ENCODE measurements at regions not wholly inside any gene's neighbourhood (a gene's known extent, or its start where the extent isn't known, plus 50 kb on each side); places are given as distances from the start of the nearest gene placed in this dataset.

- Histone ChIP-seq H3K27me3 (no peaks in the 10 kb centered on the region), H3K4me1 (no peaks in the 10 kb centered on the region), H3K4me3 (no peak overlapping the region), H3K9me3 (no peaks in the 10 kb centered on the region), H3K36me3 (no peaks in the 10 kb centered on the region), H3K27ac (no peak overlapping the region)
- TF ChIP-seq POLR2A (IDR thresholded peaks at IDR 0.05) = no peak
- TF ChIP-seq CTCF (IDR thresholded peaks at IDR 0.05) = peak; percentile 27 to 43 (median 32)
- ATAC-seq = peak; percentile 50 to 67 (median 58)
- intact Hi-C loops (cut with DNase I) = no loop called here
- DNase-seq = no peak
- 4% methylated on average over 1 of the region's 1 CpG for WGBS (ENCODE audit: insufficient coverage, low coverage, low lambda C conversion rate, missing lambda C conversion rate)
These were observed 377.1 kb upstream of the HS3ST1 start for GRCh38 chr4:11805842-11806241.

DNA sequence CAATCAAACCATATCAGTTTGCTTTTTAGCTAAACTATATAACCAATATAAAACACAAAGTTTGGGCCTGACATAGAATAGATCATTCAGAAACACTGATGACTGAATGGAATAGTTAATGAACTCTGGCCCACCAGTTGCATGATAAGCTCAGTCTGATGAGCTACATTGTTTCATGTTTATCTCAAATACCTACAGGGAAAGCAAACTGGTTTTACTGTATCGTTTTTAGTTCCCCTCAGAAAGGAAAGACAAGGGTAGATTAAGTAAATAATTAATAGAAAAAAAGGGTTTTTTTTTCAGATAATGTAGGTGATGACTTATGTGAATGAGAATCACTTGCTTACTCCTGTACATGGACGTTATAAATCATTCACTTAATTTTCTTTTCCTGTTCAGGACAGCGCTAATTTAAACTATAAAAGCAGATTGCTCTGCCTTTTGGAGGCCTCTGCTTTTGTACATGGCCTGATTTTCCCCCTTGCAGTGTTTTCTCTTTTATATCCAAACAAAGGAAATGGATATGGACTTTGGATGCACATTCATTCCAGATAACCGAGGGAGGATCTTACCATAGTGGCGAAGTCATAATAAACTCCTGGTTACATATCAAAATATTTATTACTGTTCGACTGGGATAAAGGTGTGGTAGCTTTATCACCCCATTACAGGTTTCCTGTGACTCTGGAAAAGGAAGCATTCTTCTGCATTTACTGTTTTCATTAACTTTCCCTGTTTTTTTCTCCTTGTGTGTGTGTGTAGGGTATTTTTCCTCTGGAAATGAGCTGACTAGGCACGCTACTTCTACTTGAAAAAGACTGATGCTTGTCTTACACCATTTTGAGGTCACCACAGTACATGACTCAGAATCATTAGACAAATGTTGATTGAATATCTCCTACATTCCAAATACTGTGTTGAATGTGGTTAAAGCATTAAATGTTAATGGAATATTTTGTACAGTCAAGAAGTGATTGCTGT lies 373.1 kb upstream of the HS3ST1 start:
- no peaks in the 10 kb centered on the region for H3K4me1 ChIP-seq
- H3K27ac ChIP-seq = no peak overlapping the region
- DNase-seq (no peak), ATAC-seq (no peak)
- H3K36me3 ChIP-seq = no peaks in the 10 kb centered on the region
- TF ChIP-seq POLR2A (IDR thresholded peaks at IDR 0.05) (no peak), CTCF (IDR thresholded peaks at IDR 0.05) (no peak)
- H3K27me3 ChIP-seq = no peaks in the 10 kb centered on the region
- H3K4me3 ChIP-seq = no peak overlapping the region
- intact Hi-C loops (cut with DNase I) = no loop called here
- H3K9me3 ChIP-seq = no peaks in the 10 kb centered on the region
- 19% methylated on average over 7 of the region's 7 CpGs for WGBS (ENCODE audit: insufficient coverage, low coverage, low lambda C conversion rate, missing lambda C conversion rate)

DNA sequence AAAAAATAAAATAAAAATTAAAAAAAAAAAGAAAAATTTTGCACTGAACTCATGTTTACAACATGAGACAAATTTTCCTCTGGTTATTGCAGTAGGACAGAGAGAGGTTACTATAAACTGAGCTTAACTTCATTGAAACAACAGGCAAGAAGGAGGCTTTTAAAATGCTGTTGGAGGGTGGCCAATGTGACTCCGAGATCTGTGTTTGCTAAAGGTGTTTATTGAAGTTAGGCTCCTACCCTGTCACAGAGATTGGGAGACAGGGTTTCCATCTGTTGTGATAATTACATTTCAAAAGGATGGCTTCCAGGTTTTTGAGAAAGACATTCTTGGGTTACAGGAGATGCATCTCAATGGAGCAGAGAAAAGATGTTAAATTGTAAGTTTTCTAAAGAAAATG lies 370.5 kb upstream of the HS3ST1 start:
- H3K9me3 ChIP-seq = no peaks in the 10 kb centered on the region
- H3K4me3 ChIP-seq = no peak overlapping the region
- TF ChIP-seq POLR2A (IDR thresholded peaks at IDR 0.05) (no peak), CTCF (IDR thresholded peaks at IDR 0.05) (no peak)
- no peak overlapping the region for H3K27ac ChIP-seq
- 20% methylated on average over 1 of the region's 1 CpG for WGBS (ENCODE audit: insufficient coverage, low coverage, low lambda C conversion rate, missing lambda C conversion rate)
- H3K27me3 ChIP-seq = no peaks in the 10 kb centered on the region
- H3K4me1 ChIP-seq = no peaks in the 10 kb centered on the region
- intact Hi-C loops (cut with DNase I) = no loop called here
- DNase-seq (no peak), ATAC-seq (no peak)
- no peaks in the 10 kb centered on the region for H3K36me3 ChIP-seq

GRCh38 chr4:11791797-11792196 lies 363.1 kb upstream of the HS3ST1 start:
- no peaks in the 10 kb centered on the region for H3K27me3 ChIP-seq
- no peak overlapping the region for H3K4me3 ChIP-seq
- ATAC-seq (no peak), DNase-seq (no peak)
- WGBS (ENCODE audit: insufficient coverage, low coverage, low lambda C conversion rate, missing lambda C conversion rate) = 38% methylated on average over 3 of the region's 3 CpGs
- H3K4me1 ChIP-seq = no peaks in the 10 kb centered on the region
- no peak overlapping the region for H3K27ac ChIP-seq
- intact Hi-C loops (cut with DNase I) = no loop called here
- no peaks in the 10 kb centered on the region for H3K9me3 ChIP-seq
- no peak for TF ChIP-seq POLR2A (IDR thresholded peaks at IDR 0.05)
- TF ChIP-seq CTCF (IDR thresholded peaks at IDR 0.05) = no peak
- H3K36me3 ChIP-seq = no peaks in the 10 kb centered on the region

All from right lobe of liver (tissue), 6 donors.